Epithelial cell of esophagus (primary cell): ENCODE measurements at regions not wholly inside any gene's neighbourhood (a gene's known extent, or its start where the extent isn't known, plus 50 kb on each side); places are given as distances from the start of the nearest gene placed in this dataset.

ENCODE experiments used
- DNase-seq: peaks from one replicate; pipeline ENCODE4 v3.0.0; 2010; ENCODE audit warnings: low read depth
- H3K4me3 ChIP-seq: 2 replicates; pipeline ENCODE4 v1.5.1; 2011; ENCODE audit warnings: mild to moderate bottlenecking, low read length, control low read depth
- TF ChIP-seq, protein P1 (sequence below): IDR thresholded peaks from 2 replicates; pipeline ENCODE4 v1.5.1; 2011; ENCODE audit warnings: low read depth, mild to moderate bottlenecking, low read length, control low read depth, inconsistent platforms; ENCODE audit not compliant: insufficient read depth; ENCODE audit errors: missing control alignments

DNA sequence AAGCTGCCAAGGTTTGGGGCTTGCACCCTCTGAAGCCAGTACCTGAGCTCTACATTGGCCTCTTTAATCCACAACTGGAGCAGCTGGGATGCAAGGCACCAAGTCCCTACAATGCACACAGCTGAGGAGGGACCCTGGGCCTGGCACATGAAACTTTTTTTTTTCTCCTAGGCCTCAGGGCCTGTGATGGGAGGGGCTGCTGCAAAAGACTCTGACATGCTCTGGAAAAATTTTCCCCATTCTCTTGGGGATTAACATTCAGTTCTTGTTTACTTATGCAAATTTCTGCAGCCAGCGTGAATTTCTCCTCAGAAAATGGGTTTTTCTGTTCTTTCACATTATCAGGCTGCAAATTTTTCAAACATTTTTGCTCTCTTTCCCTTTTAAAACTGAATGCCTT is 1072.2 kb downstream of the BRINP3 start:
- H3K4me3 ChIP-seq: no peak overlapping the region
- TF ChIP-seq, protein P1, sequence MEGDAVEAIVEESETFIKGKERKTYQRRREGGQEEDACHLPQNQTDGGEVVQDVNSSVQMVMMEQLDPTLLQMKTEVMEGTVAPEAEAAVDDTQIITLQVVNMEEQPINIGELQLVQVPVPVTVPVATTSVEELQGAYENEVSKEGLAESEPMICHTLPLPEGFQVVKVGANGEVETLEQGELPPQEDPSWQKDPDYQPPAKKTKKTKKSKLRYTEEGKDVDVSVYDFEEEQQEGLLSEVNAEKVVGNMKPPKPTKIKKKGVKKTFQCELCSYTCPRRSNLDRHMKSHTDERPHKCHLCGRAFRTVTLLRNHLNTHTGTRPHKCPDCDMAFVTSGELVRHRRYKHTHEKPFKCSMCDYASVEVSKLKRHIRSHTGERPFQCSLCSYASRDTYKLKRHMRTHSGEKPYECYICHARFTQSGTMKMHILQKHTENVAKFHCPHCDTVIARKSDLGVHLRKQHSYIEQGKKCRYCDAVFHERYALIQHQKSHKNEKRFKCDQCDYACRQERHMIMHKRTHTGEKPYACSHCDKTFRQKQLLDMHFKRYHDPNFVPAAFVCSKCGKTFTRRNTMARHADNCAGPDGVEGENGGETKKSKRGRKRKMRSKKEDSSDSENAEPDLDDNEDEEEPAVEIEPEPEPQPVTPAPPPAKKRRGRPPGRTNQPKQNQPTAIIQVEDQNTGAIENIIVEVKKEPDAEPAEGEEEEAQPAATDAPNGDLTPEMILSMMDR: no peak
- DNase-seq: peak; percentile 8

DNA sequence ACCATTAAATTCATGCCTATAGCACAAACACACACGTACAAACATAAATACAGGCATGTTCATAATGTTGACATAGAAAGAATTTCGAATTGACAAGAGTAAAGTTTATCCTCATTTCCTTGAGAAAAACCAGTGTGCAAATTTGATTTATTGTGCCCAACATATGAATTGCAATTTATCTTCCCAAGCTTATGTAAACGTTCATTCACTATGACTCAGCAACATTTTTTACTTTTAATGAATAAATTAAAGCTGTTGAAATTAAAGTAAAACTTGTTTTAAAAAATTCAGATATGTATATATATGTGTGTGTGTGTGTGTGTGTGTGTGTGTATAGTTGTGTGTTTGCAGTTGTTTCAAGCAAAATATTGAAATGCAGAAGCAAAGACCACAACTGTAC is 1067.9 kb downstream of the BRINP3 start:
- H3K4me3 ChIP-seq: no peak overlapping the region
- no peak for DNase-seq
- TF ChIP-seq, protein P1: no peak

DNA sequence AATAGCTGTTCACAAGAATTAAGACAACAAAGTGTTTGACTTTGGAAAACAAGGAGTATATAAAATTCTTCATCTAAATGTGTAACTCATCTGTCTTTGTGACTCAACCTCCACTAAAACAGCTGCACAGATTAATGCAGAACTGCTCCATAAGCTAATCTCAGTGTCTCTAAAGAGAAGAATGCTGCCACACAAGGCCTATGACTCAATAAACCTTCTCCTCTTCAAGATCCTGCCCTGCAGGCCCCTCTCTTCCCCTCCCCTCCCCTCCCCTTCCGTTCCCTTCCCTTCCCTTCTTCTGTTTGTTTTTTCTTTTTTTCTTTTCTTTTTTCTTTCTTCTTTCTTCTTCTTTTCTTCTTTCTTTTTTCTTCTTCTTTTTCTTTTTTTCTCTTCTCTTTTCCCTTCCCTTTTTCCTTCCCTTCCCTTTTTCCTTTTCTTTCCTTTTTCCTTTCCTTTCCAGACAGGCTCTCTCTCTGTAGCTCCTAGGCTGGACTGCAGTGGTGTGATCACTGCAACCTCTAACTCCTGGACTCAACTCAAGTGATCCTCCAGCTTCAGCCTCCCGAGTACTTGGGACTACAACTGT is 1052.8 kb downstream of the BRINP3 start:
- H3K4me3 ChIP-seq: no peak overlapping the region

DNA sequence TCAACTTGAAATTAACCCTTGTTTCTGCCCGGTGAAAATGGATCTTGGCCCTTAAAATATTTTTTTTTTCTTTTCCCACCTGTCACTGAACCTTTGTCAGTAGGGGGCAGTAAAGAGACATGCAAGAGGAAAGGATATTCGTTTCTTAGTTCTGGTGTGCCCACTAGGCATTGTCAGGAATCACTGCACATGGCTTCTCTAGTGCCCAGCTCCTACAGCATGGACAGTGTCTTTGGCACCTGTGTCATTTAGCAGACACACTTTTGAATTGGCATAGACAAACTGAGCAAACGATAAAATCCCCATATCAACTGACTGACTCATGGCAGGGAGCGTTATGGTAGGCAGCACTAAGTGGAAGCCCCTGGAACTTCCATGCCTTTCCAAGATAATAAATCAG is 1048.1 kb downstream of the BRINP3 start:
- H3K4me3 ChIP-seq: no peak overlapping the region
- TF ChIP-seq, protein P1: peak; percentile 80
- peak; percentile 73 for DNase-seq

More for the DNA sequence above, 1052.8 kb downstream of the BRINP3 start:
- peak; percentile 79 for DNase-seq
- TF ChIP-seq, protein P1: no peak

DNA sequence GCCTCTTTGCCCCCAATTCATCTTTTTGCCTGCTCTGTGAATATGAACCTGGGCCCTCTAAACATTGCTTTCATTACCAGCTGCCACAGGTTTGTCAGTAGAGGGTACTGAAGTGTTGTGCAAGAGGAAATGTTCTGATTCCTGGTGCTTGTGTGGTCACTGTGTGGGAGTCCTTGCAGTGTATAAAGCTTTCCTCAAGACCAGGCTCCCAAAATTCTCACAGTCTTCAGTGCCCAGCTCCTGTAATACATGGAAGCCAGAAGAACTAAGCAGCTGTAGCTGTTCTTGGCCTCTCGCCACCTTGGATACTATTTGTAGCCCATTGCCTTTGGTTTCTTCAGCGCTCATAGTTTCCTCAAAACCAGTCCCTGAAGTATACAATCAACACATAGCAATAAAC is 1046.2 kb downstream of the BRINP3 start:
- no peak overlapping the region for H3K4me3 ChIP-seq
- TF ChIP-seq, protein P1: no peak
- DNase-seq: peak; percentile 3

DNA sequence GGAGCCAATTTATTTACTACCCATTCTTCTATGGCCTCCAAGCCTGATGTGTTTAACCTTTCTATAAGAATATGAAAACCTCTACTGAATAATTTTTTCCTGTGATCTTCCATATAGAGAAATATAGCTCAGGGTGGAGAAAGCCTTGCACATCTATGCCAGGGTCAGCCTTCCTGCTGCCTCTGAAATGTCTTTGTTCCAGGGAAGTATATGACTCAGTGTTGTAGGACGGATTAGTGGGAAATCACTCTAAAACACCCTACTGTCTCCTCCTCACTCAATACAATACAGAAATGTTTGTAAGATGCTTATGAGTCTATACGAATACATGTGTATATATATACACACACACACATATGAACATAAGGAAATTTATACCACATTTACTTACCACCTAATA is 1044.9 kb downstream of the BRINP3 start:
- TF ChIP-seq, protein P1: no peak
- peak; percentile 3 for DNase-seq

DNA sequence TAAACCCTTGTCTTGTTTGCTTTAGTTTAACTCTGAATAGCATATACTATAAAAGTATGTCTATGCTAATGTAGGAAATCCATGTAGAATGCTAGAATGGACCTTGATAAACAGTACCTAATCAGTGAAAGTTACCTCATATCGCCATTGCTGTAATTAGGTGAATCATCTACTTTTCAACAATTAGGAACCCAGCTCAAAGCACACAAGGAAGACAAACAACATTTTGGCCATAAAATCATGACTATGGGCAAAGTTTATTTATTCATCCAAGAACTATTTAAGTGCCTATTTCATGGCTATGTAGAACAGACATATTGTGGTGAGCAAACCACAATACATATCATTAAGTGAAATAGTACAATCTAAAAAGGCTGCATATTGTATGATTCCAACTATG is 1043.2 kb downstream of the BRINP3 start:
- DNase-seq: peak; percentile 0
- TF ChIP-seq, protein P1: no peak
- no peak overlapping the region for H3K4me3 ChIP-seq

More for the DNA sequence above, 1044.9 kb downstream of the BRINP3 start:
- H3K4me3 ChIP-seq: no peak overlapping the region
